GM12865 (cell line): ENCODE measurements at regions not wholly inside any gene's neighbourhood (a gene's known extent, or its start where the extent isn't known, plus 50 kb on each side); places are given as distances from the start of the nearest gene placed in this dataset.

Source experiments
- DNase-seq: peaks from one replicate; pipeline ENCODE4 v3.0.0; 2010; ENCODE audit warnings: low read depth
- H3K4me3 ChIP-seq: 2 replicates; pipeline ENCODE4 v1.5.1; 2011; ENCODE audit warnings: mild to moderate bottlenecking, low read depth, low read length, control low read depth
- CTCF ChIP-seq: IDR thresholded peaks from 2 replicates; pipeline ENCODE4 v1.5.1; 2011; ENCODE audit warnings: low read length, control low read depth, low read depth, inconsistent platforms; ENCODE audit not compliant: insufficient read depth; ENCODE audit errors: missing control alignments

- no peak for DNase-seq
- no peak for TF ChIP-seq CTCF
- no peak overlapping the region for H3K4me3 ChIP-seq
Measured at GRCh38 chr13:110798081-110798994, 84.8 kb downstream of the ING1 start.

GRCh38 chr13:110799246-110800236 is 86.0 kb downstream of the ING1 start:
- no peak for TF ChIP-seq CTCF
- no peak for DNase-seq
- H3K4me3 ChIP-seq, result no peak overlapping the region

- no peak for TF ChIP-seq CTCF
- DNase-seq, result peak; percentile 10
- H3K4me3 ChIP-seq, result no peak overlapping the region
Measured at GRCh38 chr13:110801044-110801443, 87.5 kb downstream of the ING1 start.

- H3K4me3 ChIP-seq, result no peak overlapping the region
- no peak for TF ChIP-seq CTCF
- no peak for DNase-seq
Measured at GRCh38 chr13:110802260-110802659, 88.8 kb downstream of the ING1 start.

- DNase-seq, result no peak
- H3K4me3 ChIP-seq, result no peak overlapping the region
- TF ChIP-seq CTCF, result no peak
Measured at GRCh38 chr13:110806636-110807035, 93.1 kb downstream of the ING1 start.

GRCh38 chr13:110807546-110807945 is 94.0 kb downstream of the ING1 start:
- H3K4me3 ChIP-seq, result no peak overlapping the region
- TF ChIP-seq CTCF, result no peak
- DNase-seq, result no peak
